ENCODE measurements at regions not wholly inside any gene's neighbourhood (a gene's known extent, or its start where the extent isn't known, plus 50 kb on each side); places are given as distances from the start of the nearest gene placed in this dataset.

GRCh38 chr15:95503107-95503506 is 827.4 kb upstream of the NR2F2 start:
- CTCF ChIA-PET (ENCODE audit: low intra/inter-chr PET ratio, low total read pairs): no interaction called here
- POLR2A ChIA-PET: no interaction called here
- WGBS (ENCODE audit: low lambda C conversion rate): 0% methylated on average over 2 of the region's 2 CpGs
- Histone ChIP-seq H3K4me1 (ENCODE audit: insufficient read depth, low read length) (no peaks in the 10 kb centered on the region), H3K79me2 (ENCODE audit: insufficient read depth, low read length) (no peaks in the 10 kb centered on the region), H3K27ac (ENCODE audit: extremely low read length, insufficient read depth, low read length) (no peak overlapping the region), H3K4me2 (ENCODE audit: low read depth, low read length) (no peak overlapping the region), H3K36me3 (replicated peaks in 1 of 2; ENCODE audit: control insufficient read depth in 1 of 2, insufficient read depth in 2 of 2, low read length in 2 of 2) (no peaks in the 10 kb centered on the region), H3K4me3 (replicated peaks in 1 of 3; ENCODE audit: insufficient read depth in 1 of 3, low read depth in 2 of 3, low read length in 3 of 3) (no peak overlapping the region), H3K9me3 (ENCODE audit: low read length) (peaks cover 62% of the 10 kb centered on the region), H3K27me3 (ENCODE audit: control insufficient read depth in 1 of 2, insufficient read depth in 2 of 2, low read length in 2 of 2) (no peaks in the 10 kb centered on the region), H4K20me1 (ENCODE audit: insufficient read depth, low read length) (no peaks in the 10 kb centered on the region), H3K9ac (ENCODE audit: insufficient read depth, low read depth, low read length) (no peak overlapping the region), H2AFZ (ENCODE audit: low read length) (no peak overlapping the region)
- DNase-seq (ENCODE audit: low spot score) (no peak), ATAC-seq (no peak), FAIRE-seq (no peak)
- in situ Hi-C loops (cut with HindIII; ENCODE audit: extremely low pct_ligation_motif_present, low pct_unique_long_range_greater_than_20kb): no loop called here
- intact Hi-C loops (cut with micrococcal nuclease; ENCODE audit: unreplicated experiment): no loop called here
- no TSS peak for BruUV-seq (replicated peaks)
- no peak for TF ChIP-seq TGIF2 (CRISPR knock-in tag; IDR thresholded peaks at IDR 0.05)
- TF ChIP-seq ARNT2 (CRISPR knock-in tag; IDR thresholded peaks at IDR 0.05; ENCODE audit: low read depth): no peak
- TF ChIP-seq ZNF350 (CRISPR knock-in tag; IDR thresholded peaks at IDR 0.05; ENCODE audit: borderline replicate concordance, low read depth): no peak
- TF ChIP-seq WIZ (CRISPR knock-in tag; IDR thresholded peaks at IDR 0.05): no peak
- TF ChIP-seq RBM22 (optimal IDR thresholded peaks at IDR 0.05; ENCODE audit: low read length): no peak
- TF ChIP-seq ZFAT (CRISPR knock-in tag; conservative IDR thresholded peaks at IDR 0.05): no peak
- no peak for TF ChIP-seq GLMP (CRISPR knock-in tag; IDR thresholded peaks at IDR 0.05; ENCODE audit: borderline replicate concordance)
- no peak for TF ChIP-seq AGO1 (IDR thresholded peaks at IDR 0.05; ENCODE audit: low read depth, low read length, poor library complexity, severe bottlenecking)

GRCh38 chr15:95503640-95504225 is 826.8 kb upstream of the NR2F2 start:
- WGBS (ENCODE audit: low lambda C conversion rate): 32% methylated on average over 3 of the region's 3 CpGs
- Histone ChIP-seq H3K9ac (ENCODE audit: insufficient read depth, low read depth, low read length) (no peak overlapping the region), H2AFZ (ENCODE audit: low read length) (no peak overlapping the region), H3K4me3 (replicated peaks in 1 of 3; ENCODE audit: insufficient read depth in 1 of 3, low read depth in 2 of 3, low read length in 3 of 3) (no peak overlapping the region), H3K9me3 (ENCODE audit: low read length) (peaks cover 61% of the 10 kb centered on the region), H3K27me3 (ENCODE audit: control insufficient read depth in 1 of 2, insufficient read depth in 2 of 2, low read length in 2 of 2) (no peaks in the 10 kb centered on the region), H3K36me3 (replicated peaks in 1 of 2; ENCODE audit: control insufficient read depth in 1 of 2, insufficient read depth in 2 of 2, low read length in 2 of 2) (no peaks in the 10 kb centered on the region), H3K4me1 (ENCODE audit: insufficient read depth, low read length) (no peaks in the 10 kb centered on the region), H3K27ac (ENCODE audit: extremely low read length, insufficient read depth, low read length) (no peak overlapping the region), H3K4me2 (ENCODE audit: low read depth, low read length) (no peak overlapping the region), H4K20me1 (ENCODE audit: insufficient read depth, low read length) (no peaks in the 10 kb centered on the region), H3K79me2 (ENCODE audit: insufficient read depth, low read length) (no peaks in the 10 kb centered on the region)
- intact Hi-C loops (cut with micrococcal nuclease; ENCODE audit: unreplicated experiment): no loop called here
- ChIA-PET POLR2A (no interaction called here), CTCF (ENCODE audit: low intra/inter-chr PET ratio, low total read pairs) (no interaction called here)
- no peak for TF ChIP-seq ZNF644 (CRISPR knock-in tag; IDR thresholded peaks at IDR 0.05; ENCODE audit: low read depth)
- no peak for TF ChIP-seq ZNF792 (CRISPR knock-in tag; IDR thresholded peaks at IDR 0.05)
- TF ChIP-seq PCBP2 (optimal IDR thresholded peaks at IDR 0.05; ENCODE audit: low read depth, low read length, poor library complexity, severe bottlenecking): no peak
- TF ChIP-seq ZNF562 (CRISPR knock-in tag; IDR thresholded peaks at IDR 0.05; ENCODE audit: borderline replicate concordance): no peak
- TF ChIP-seq FIP1L1 (IDR thresholded peaks at IDR 0.05; ENCODE audit: borderline replicate concordance, insufficient read depth, low read depth, low read length): no peak
- no peak for TF ChIP-seq ZNF749 (CRISPR knock-in tag; IDR thresholded peaks at IDR 0.05; ENCODE audit: borderline replicate concordance)
- TF ChIP-seq REPIN1 (CRISPR knock-in tag; IDR thresholded peaks at IDR 0.05; ENCODE audit: borderline replicate concordance, low read depth): no peak
- no peak for TF ChIP-seq IKZF1 (IDR thresholded peaks at IDR 0.05)
- no peak for FAIRE-seq
- DNase-seq (ENCODE audit: low spot score): no peak
- in situ Hi-C loops (cut with HindIII; ENCODE audit: extremely low pct_ligation_motif_present, low pct_unique_long_range_greater_than_20kb): no loop called here
- ATAC-seq: no peak
- BruUV-seq (replicated peaks): no TSS peak
